ENCODE measurements at regions not wholly inside any gene's neighbourhood (a gene's known extent, or its start where the extent isn't known, plus 50 kb on each side); places are given as distances from the start of the nearest gene placed in this dataset.

- Histone ChIP-seq H3K36me3 (ENCODE audit: control insufficient read depth, insufficient read depth, low read length) (no peaks in the 10 kb centered on the region), H3K4me1 (ENCODE audit: control insufficient read depth, insufficient read depth, low read length) (no peaks in the 10 kb centered on the region), H3K27ac (ENCODE audit: low read depth, low read length) (no peak overlapping the region), H3K27me3 (ENCODE audit: control insufficient read depth, insufficient read depth, low read length, poor library complexity, severe bottlenecking) (no peaks in the 10 kb centered on the region), H3K4me3 (ENCODE audit: low read length) (no peak overlapping the region), H3K9ac (ENCODE audit: extremely low read depth, low read length, poor library complexity, severe bottlenecking) (no peak overlapping the region), H3K9me3 (ENCODE audit: control insufficient read depth, low read length) (no peaks in the 10 kb centered on the region)
- peaks cover 4% of the 10 kb centered on the region for H3K27me3 Mint-ChIP-seq (ENCODE audit: insufficient read depth)
- 61% methylated on average over 2 of the region's 2 CpGs; no CpG with 5 or more reads in 1 of the 2 experiments for WGBS, 2 experiments (ENCODE audit: insufficient coverage in 1 of 2, insufficient read length in 1 of 2)
- H3K36me3 Mint-ChIP-seq (ENCODE audit: low read depth): no peaks in the 10 kb centered on the region
- no peak for DNase-seq
- no peaks in the 10 kb centered on the region for H3K4me1 Mint-ChIP-seq
- H3K9me3 Mint-ChIP-seq: no peaks in the 10 kb centered on the region
- H3K27ac Mint-ChIP-seq: no peak overlapping the region
- no peak overlapping the region for H3K4me3 Mint-ChIP-seq
- peak; percentile 52 for TF ChIP-seq CTCF (conservative IDR thresholded peaks at IDR 0.05)
Observed at GRCh38 chr18:44437603-44438002, 243.1 kb upstream of the SETBP1 start.

- Mint-ChIP-seq H3K9me3 (no peaks in the 10 kb centered on the region), H3K4me1 (no peaks in the 10 kb centered on the region), H3K4me3 (no peak overlapping the region), H3K27me3 (ENCODE audit: insufficient read depth) (no peaks in the 10 kb centered on the region), H3K36me3 (ENCODE audit: low read depth) (no peaks in the 10 kb centered on the region), H3K27ac (no peak overlapping the region)
- H3K36me3 ChIP-seq (ENCODE audit: control insufficient read depth, insufficient read depth, low read length): no peaks in the 10 kb centered on the region
- no peaks in the 10 kb centered on the region for H3K4me1 ChIP-seq (ENCODE audit: control insufficient read depth, insufficient read depth, low read length)
- no peak overlapping the region for H3K4me3 ChIP-seq (ENCODE audit: low read length)
- no peaks in the 10 kb centered on the region for H3K9me3 ChIP-seq (ENCODE audit: control insufficient read depth, low read length)
- no peak for TF ChIP-seq CTCF (conservative IDR thresholded peaks at IDR 0.05)
- WGBS, 2 experiments (ENCODE audit: insufficient coverage in 1 of 2, insufficient read length in 1 of 2): 66 to 67% methylated on average over 1 to 2 of the region's 2 CpGs
- H3K27me3 ChIP-seq (ENCODE audit: control insufficient read depth, insufficient read depth, low read length, poor library complexity, severe bottlenecking): no peaks in the 10 kb centered on the region
- no peak for DNase-seq
- H3K9ac ChIP-seq (ENCODE audit: extremely low read depth, low read length, poor library complexity, severe bottlenecking): no peak overlapping the region
- H3K27ac ChIP-seq (ENCODE audit: low read depth, low read length): no peak overlapping the region
Observed at GRCh38 chr18:44450226-44450625, 230.5 kb upstream of the SETBP1 start.

DNA sequence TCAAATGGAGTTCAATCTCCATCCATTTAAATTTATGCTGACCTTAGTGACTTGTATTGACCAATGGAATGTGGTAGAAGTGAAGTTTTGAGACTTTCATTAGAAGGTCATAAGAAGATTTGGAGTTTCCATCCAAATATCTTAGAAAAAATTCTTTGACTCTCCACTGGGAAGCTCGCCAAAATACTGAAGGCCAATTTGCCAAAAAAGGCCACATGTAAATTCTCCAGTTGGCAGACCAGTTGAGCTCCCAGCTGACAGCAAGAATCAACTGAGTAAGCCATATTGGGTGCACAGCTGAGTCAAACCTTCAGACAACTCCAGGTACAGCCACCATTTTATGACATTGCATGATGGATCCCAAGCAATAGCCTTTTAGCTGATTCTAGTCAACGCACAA, 228.3 kb upstream of the SETBP1 start:
- Mint-ChIP-seq H3K4me1 (no peaks in the 10 kb centered on the region), H3K4me3 (no peak overlapping the region), H3K27ac (no peak overlapping the region), H3K27me3 (ENCODE audit: insufficient read depth) (no peaks in the 10 kb centered on the region), H3K9me3 (no peaks in the 10 kb centered on the region), H3K36me3 (ENCODE audit: low read depth) (no peaks in the 10 kb centered on the region)
- Histone ChIP-seq H3K27me3 (ENCODE audit: control insufficient read depth, insufficient read depth, low read length, poor library complexity, severe bottlenecking) (no peaks in the 10 kb centered on the region), H3K9ac (ENCODE audit: extremely low read depth, low read length, poor library complexity, severe bottlenecking) (no peak overlapping the region), H3K4me3 (ENCODE audit: low read length) (no peak overlapping the region), H3K9me3 (ENCODE audit: control insufficient read depth, low read length) (no peaks in the 10 kb centered on the region), H3K36me3 (ENCODE audit: control insufficient read depth, insufficient read depth, low read length) (no peaks in the 10 kb centered on the region), H3K27ac (ENCODE audit: low read depth, low read length) (no peak overlapping the region), H3K4me1 (ENCODE audit: control insufficient read depth, insufficient read depth, low read length) (no peaks in the 10 kb centered on the region)
- TF ChIP-seq CTCF (conservative IDR thresholded peaks at IDR 0.05): no peak
- 87 to 100% methylated on average over 1 to 2 of the region's 2 CpGs for WGBS, 2 experiments (ENCODE audit: insufficient coverage in 1 of 2, insufficient read length in 1 of 2)
- no peak for DNase-seq

All from endodermal cell (in vitro differentiated cells).